ENCODE measurements at regions not wholly inside any gene's neighbourhood (a gene's known extent, or its start where the extent isn't known, plus 50 kb on each side); places are given as distances from the start of the nearest gene placed in this dataset.

- TF ChIP-seq CTCF (IDR thresholded peaks at IDR 0.05; ENCODE audit: insufficient read depth, low read length) (no peak), SPI1 (IDR thresholded peaks at IDR 0.05; ENCODE audit: borderline replicate concordance, low read depth) (no peak), GABPA (IDR thresholded peaks at IDR 0.05; ENCODE audit: low read depth) (no peak), POLR2AphosphoS5 (IDR thresholded peaks at IDR 0.05; ENCODE audit: low read depth) (no peak), REST (IDR thresholded peaks at IDR 0.05; ENCODE audit: insufficient replicate concordance, low read depth) (no peak)
These were observed 145.2 kb upstream of the SYT13 start for GRCh38 chr11:45431046-45432018.

Measured in HL-60 (cell line).